ENCODE measurements at regions not wholly inside any gene's neighbourhood (a gene's known extent, or its start where the extent isn't known, plus 50 kb on each side); places are given as distances from the start of the nearest gene placed in this dataset.

- peaks cover 11% of the 10 kb centered on the region for H3K4me1 Mint-ChIP-seq (ENCODE audit: low read depth, unreplicated experiment)
- no peak for DNase-seq
- peaks cover 14% of the 10 kb centered on the region for H3K27me3 Mint-ChIP-seq (ENCODE audit: unreplicated experiment)
- peaks cover 17% of the 10 kb centered on the region for H3K9me3 Mint-ChIP-seq (ENCODE audit: unreplicated experiment)
- no peak overlapping the region for H3K27ac Mint-ChIP-seq (ENCODE audit: unreplicated experiment)
- TF ChIP-seq CTCF (IDR thresholded peaks at IDR 0.05; ENCODE audit: partially characterized antibody, unreplicated experiment) = no peak
- peaks cover 14% of the 10 kb centered on the region for H3K36me3 Mint-ChIP-seq (ENCODE audit: unreplicated experiment)
- H3K4me3 Mint-ChIP-seq (ENCODE audit: unreplicated experiment) = no peak overlapping the region
Observed at GRCh38 chr4:1466034-1466862, 60.0 kb upstream of the NKX1-1 start.

GRCh38 chr4:1465173-1466033 is 59.2 kb upstream of the NKX1-1 start:
- TF ChIP-seq CTCF (IDR thresholded peaks at IDR 0.05; ENCODE audit: partially characterized antibody, unreplicated experiment) = no peak
- H3K4me1 Mint-ChIP-seq (ENCODE audit: low read depth, unreplicated experiment) = peaks cover 11% of the 10 kb centered on the region
- H3K9me3 Mint-ChIP-seq (ENCODE audit: unreplicated experiment) = peaks cover 17% of the 10 kb centered on the region
- DNase-seq = no peak
- no peak overlapping the region for H3K4me3 Mint-ChIP-seq (ENCODE audit: unreplicated experiment)
- no peak overlapping the region for H3K27ac Mint-ChIP-seq (ENCODE audit: unreplicated experiment)
- peaks cover 14% of the 10 kb centered on the region for H3K36me3 Mint-ChIP-seq (ENCODE audit: unreplicated experiment)
- peaks cover 15% of the 10 kb centered on the region for H3K27me3 Mint-ChIP-seq (ENCODE audit: unreplicated experiment)

- TF ChIP-seq CTCF (IDR thresholded peaks at IDR 0.05; ENCODE audit: partially characterized antibody, unreplicated experiment) = no peak
- H3K4me1 Mint-ChIP-seq (ENCODE audit: low read depth, unreplicated experiment) = peaks cover 11% of the 10 kb centered on the region
- no peak overlapping the region for H3K27ac Mint-ChIP-seq (ENCODE audit: unreplicated experiment)
- H3K9me3 Mint-ChIP-seq (ENCODE audit: unreplicated experiment) = peaks cover 17% of the 10 kb centered on the region
- peaks cover 14% of the 10 kb centered on the region for H3K36me3 Mint-ChIP-seq (ENCODE audit: unreplicated experiment)
- DNase-seq = no peak
- peaks cover 16% of the 10 kb centered on the region for H3K27me3 Mint-ChIP-seq (ENCODE audit: unreplicated experiment)
- no peak overlapping the region for H3K4me3 Mint-ChIP-seq (ENCODE audit: unreplicated experiment)
Observed at GRCh38 chr4:1464581-1465171, 58.4 kb upstream of the NKX1-1 start.

GRCh38 chr4:1463927-1464540 is 57.8 kb upstream of the NKX1-1 start:
- Mint-ChIP-seq H3K4me3 (ENCODE audit: unreplicated experiment) (no peak overlapping the region), H3K27ac (ENCODE audit: unreplicated experiment) (no peak overlapping the region), H3K36me3 (ENCODE audit: unreplicated experiment) (peaks cover 14% of the 10 kb centered on the region), H3K27me3 (ENCODE audit: unreplicated experiment) (peaks cover 15% of the 10 kb centered on the region), H3K9me3 (ENCODE audit: unreplicated experiment) (peaks cover 17% of the 10 kb centered on the region), H3K4me1 (ENCODE audit: low read depth, unreplicated experiment) (peaks cover 11% of the 10 kb centered on the region)
- no peak for TF ChIP-seq CTCF (IDR thresholded peaks at IDR 0.05; ENCODE audit: partially characterized antibody, unreplicated experiment)
- no peak for DNase-seq
